ENCODE measurements at regions not wholly inside any gene's neighbourhood (a gene's known extent, or its start where the extent isn't known, plus 50 kb on each side); places are given as distances from the start of the nearest gene placed in this dataset.

DNA sequence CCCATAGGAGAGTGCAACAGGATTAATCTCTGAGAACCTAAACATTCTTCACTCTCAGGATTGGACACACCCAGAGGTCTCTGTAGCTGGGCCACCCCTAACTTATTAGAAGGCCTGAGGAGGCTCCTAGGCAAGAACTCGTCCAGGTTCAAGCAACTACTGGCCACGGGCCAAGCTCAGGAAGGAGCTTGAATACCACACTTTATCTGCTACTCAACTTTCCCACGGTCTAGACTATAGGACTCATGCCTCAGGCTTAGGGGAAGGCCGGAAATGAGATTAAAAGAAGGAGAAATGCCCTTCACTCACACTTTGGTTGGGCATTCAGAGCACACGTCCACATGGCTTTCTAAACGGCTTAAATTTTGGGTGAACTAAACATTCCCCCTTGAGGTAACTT lies 142.8 kb upstream of the PHYHIPL start:
- H4K20me1 ChIP-seq (ENCODE audit: control insufficient read depth, insufficient read depth, low read length, poor library complexity, severe bottlenecking), result no peaks in the 10 kb centered on the region
- Mint-ChIP-seq H3K9me3 (ENCODE audit: insufficient read depth) (peaks cover 3% of the 10 kb centered on the region), H3K27me3 (no peaks in the 10 kb centered on the region), H3K27ac (no peak overlapping the region), H3K4me1 (no peaks in the 10 kb centered on the region), H3K4me3 (no peak overlapping the region)
- 78% methylated on average over 6 of the region's 6 CpGs for WGBS (ENCODE audit: insufficient coverage)
- no peaks in the 10 kb centered on the region for H3K36me3 ChIP-seq (replicated peaks in 1 of 2; ENCODE audit: control extremely low read depth in 1 of 2, control insufficient read depth in 1 of 2, extremely low read depth in 1 of 2, insufficient read depth in 2 of 2, low read length in 1 of 2)
- H3K27me3 ChIP-seq (replicated peaks in 1 of 4; ENCODE audit: control extremely low read depth in 1 of 4, control insufficient read depth in 3 of 4, insufficient read depth in 4 of 4, low read length in 3 of 4), result no peaks in the 10 kb centered on the region
- CTCF ChIA-PET, result no interaction called here
- no peak for ATAC-seq (ENCODE audit: low read depth)
- no peaks in the 10 kb centered on the region for H3K79me2 ChIP-seq (ENCODE audit: control insufficient read depth, insufficient read depth, low read length)
- no peak overlapping the region for H3K4me3 ChIP-seq (ENCODE audit: control extremely low read depth in 1 of 5, extremely low read depth in 1 of 5, insufficient read depth in 1 of 5, low read depth in 2 of 5, low read length in 4 of 5)
- intact Hi-C loops (cut with micrococcal nuclease), result no loop called here
- H3K9ac ChIP-seq (ENCODE audit: low read length), result no peak overlapping the region
- no peak for DNase-seq
- H3K4me2 ChIP-seq (replicated peaks; ENCODE audit: low read depth, low read length, poor library complexity, severe bottlenecking), result no peak overlapping the region
- H3K27ac ChIP-seq (ENCODE audit: low read length in 2 of 2), result no peak overlapping the region
- no peaks in the 10 kb centered on the region for H3K9me3 ChIP-seq (ENCODE audit: control extremely low read depth in 1 of 3, control insufficient read depth in 2 of 3, insufficient read depth in 1 of 3, low read length in 2 of 3)
- POLR2A ChIA-PET, result no interaction called here
- no peak overlapping the region for H2AFZ ChIP-seq (ENCODE audit: insufficient read depth, low read depth, low read length, poor library complexity, severe bottlenecking)
- no peak for TF ChIP-seq EZH2 (IDR thresholded peaks at IDR 0.05; ENCODE audit: borderline replicate concordance, insufficient read depth, low read depth, low read length, poor library complexity, severe bottlenecking)
- TF ChIP-seq, protein P1, sequence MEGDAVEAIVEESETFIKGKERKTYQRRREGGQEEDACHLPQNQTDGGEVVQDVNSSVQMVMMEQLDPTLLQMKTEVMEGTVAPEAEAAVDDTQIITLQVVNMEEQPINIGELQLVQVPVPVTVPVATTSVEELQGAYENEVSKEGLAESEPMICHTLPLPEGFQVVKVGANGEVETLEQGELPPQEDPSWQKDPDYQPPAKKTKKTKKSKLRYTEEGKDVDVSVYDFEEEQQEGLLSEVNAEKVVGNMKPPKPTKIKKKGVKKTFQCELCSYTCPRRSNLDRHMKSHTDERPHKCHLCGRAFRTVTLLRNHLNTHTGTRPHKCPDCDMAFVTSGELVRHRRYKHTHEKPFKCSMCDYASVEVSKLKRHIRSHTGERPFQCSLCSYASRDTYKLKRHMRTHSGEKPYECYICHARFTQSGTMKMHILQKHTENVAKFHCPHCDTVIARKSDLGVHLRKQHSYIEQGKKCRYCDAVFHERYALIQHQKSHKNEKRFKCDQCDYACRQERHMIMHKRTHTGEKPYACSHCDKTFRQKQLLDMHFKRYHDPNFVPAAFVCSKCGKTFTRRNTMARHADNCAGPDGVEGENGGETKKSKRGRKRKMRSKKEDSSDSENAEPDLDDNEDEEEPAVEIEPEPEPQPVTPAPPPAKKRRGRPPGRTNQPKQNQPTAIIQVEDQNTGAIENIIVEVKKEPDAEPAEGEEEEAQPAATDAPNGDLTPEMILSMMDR (IDR thresholded peaks at IDR 0.05), result no peak
- no peaks in the 10 kb centered on the region for H3K4me1 ChIP-seq (ENCODE audit: control insufficient read depth in 2 of 2, insufficient read depth in 2 of 2, low read length in 2 of 2)

DNA sequence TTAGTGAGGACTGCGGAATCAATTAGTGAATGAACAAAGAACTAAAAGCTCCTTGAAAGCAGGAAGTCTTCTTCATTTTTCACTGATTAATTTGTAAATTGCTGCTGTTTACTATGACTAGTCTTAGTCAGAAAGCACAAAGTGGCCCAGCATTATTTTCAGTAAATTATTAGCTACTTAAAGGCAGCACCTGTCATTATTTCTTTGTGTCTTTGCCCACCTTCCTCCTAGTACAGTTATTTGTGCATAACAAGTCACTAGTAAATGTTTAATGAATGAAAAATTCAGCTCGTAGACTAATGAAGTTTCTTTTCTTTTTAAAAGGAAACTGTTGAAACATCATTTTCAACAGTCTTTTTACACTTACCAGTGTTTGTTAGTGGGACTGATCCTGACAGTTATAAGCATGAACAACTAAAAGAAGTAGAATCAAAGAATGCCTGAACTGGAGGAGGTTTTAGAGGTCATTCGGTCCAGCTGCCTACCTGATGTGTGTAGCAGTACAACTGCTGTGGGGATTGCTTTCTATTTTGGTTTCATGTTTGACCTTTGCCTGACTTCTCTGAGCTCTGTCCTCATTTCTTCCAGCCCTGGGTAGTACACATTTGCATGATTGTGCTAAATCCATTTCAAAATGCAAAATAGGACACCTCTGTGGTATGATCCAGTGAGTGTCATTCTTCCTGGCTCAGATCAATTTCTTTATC lies 140.0 kb upstream of the PHYHIPL start:
- no peak for DNase-seq
- no peaks in the 10 kb centered on the region for H3K79me2 ChIP-seq (ENCODE audit: control insufficient read depth, insufficient read depth, low read length)
- H3K27me3 ChIP-seq (replicated peaks in 1 of 4; ENCODE audit: control extremely low read depth in 1 of 4, control insufficient read depth in 3 of 4, insufficient read depth in 4 of 4, low read length in 3 of 4), result no peaks in the 10 kb centered on the region
- Mint-ChIP-seq H3K27ac (no peak overlapping the region), H3K4me3 (no peak overlapping the region), H3K27me3 (no peaks in the 10 kb centered on the region), H3K4me1 (no peaks in the 10 kb centered on the region), H3K9me3 (ENCODE audit: insufficient read depth) (no peaks in the 10 kb centered on the region)
- no peak for TF ChIP-seq EZH2 (IDR thresholded peaks at IDR 0.05; ENCODE audit: borderline replicate concordance, insufficient read depth, low read depth, low read length, poor library complexity, severe bottlenecking)
- TF ChIP-seq, protein P1 (IDR thresholded peaks at IDR 0.05), result no peak
- POLR2A ChIA-PET, result no interaction called here
- CTCF ChIA-PET, result no interaction called here
- H3K4me1 ChIP-seq (ENCODE audit: control insufficient read depth in 2 of 2, insufficient read depth in 2 of 2, low read length in 2 of 2), result no peaks in the 10 kb centered on the region
- intact Hi-C loops (cut with micrococcal nuclease), result no loop called here
- no peak overlapping the region for H3K4me3 ChIP-seq (ENCODE audit: control extremely low read depth in 1 of 5, extremely low read depth in 1 of 5, insufficient read depth in 1 of 5, low read depth in 2 of 5, low read length in 4 of 5)
- 80% methylated on average over 1 of the region's 3 CpGs for WGBS (ENCODE audit: insufficient coverage)
- H2AFZ ChIP-seq (ENCODE audit: insufficient read depth, low read depth, low read length, poor library complexity, severe bottlenecking), result no peak overlapping the region
- no peak overlapping the region for H3K9ac ChIP-seq (ENCODE audit: low read length)
- H4K20me1 ChIP-seq (ENCODE audit: control insufficient read depth, insufficient read depth, low read length, poor library complexity, severe bottlenecking), result no peaks in the 10 kb centered on the region
- no peak overlapping the region for H3K4me2 ChIP-seq (replicated peaks; ENCODE audit: low read depth, low read length, poor library complexity, severe bottlenecking)
- no peaks in the 10 kb centered on the region for H3K36me3 ChIP-seq (replicated peaks in 1 of 2; ENCODE audit: control extremely low read depth in 1 of 2, control insufficient read depth in 1 of 2, extremely low read depth in 1 of 2, insufficient read depth in 2 of 2, low read length in 1 of 2)
- H3K27ac ChIP-seq (ENCODE audit: low read length in 2 of 2), result no peak overlapping the region
- ATAC-seq (ENCODE audit: low read depth), result no peak
- no peaks in the 10 kb centered on the region for H3K9me3 ChIP-seq (ENCODE audit: control extremely low read depth in 1 of 3, control insufficient read depth in 2 of 3, insufficient read depth in 1 of 3, low read length in 2 of 3)

Data from B cell (primary cell).